A549 (cell line): ENCODE measurements at regions not wholly inside any gene's neighbourhood (a gene's known extent, or its start where the extent isn't known, plus 50 kb on each side); places are given as distances from the start of the nearest gene placed in this dataset.

Experiments used
- BHLHE40 ChIP-seq: IDR thresholded peaks from 2 replicates; pipeline ENCODE4 v1.6.1; 2012; ENCODE audit warnings: low read depth, low read length, inconsistent platforms
- CHD2 ChIP-seq: fragments of 150-350 bp; IDR thresholded peaks from 2 replicates; pipeline ENCODE4 v1.6.1; 2014; ENCODE audit warnings: low read length; ENCODE audit not compliant: partially characterized antibody
- EP300 ChIP-seq, 2 experiments: fragments of >200 bp; sonication (Bioruptor Twin); formaldehyde crosslinking; IDR thresholded peaks; 2 replicates in 1 of 2; 3 replicates in 1 of 2; pipeline ENCODE4 v1.6.1; 2016 to 2017
- HOXA7 ChIP-seq: fragments of 250-450 bp; sonication (Bioruptor Pico); IDR thresholded peaks from 2 replicates; pipeline ENCODE4 v1.5.0; 2020; ENCODE audit warnings: mild to moderate bottlenecking, moderate library complexity
- PHF8 ChIP-seq: fragments of 200-600 bp; sonication (generic); IDR thresholded peaks from 2 replicates; pipeline ENCODE4 v1.6.1; 2016; ENCODE audit warnings: low read depth, mild to moderate bottlenecking, antibody characterized with exemption, moderate library complexity, borderline replicate concordance
- POLR2A ChIP-seq: IDR thresholded peaks from 2 replicates; pipeline ENCODE4 v1.6.1; 2012; ENCODE audit warnings: mild to moderate bottlenecking, low read length
- RNF2 ChIP-seq: fragments of 200-600 bp; sonication (generic); IDR thresholded peaks from 2 replicates; pipeline ENCODE4 v1.6.1; 2016; ENCODE audit warnings: low read depth, mild to moderate bottlenecking, antibody characterized with exemption, moderate library complexity, borderline replicate concordance
- SREBF2 ChIP-seq: fragments of 450-650 bp; IDR thresholded peaks from 2 replicates; pipeline ENCODE4 v1.6.1; 2014; ENCODE audit warnings: mild to moderate bottlenecking, moderate library complexity
- TP53 ChIP-seq: fragments of 250-450 bp; sonication (Bioruptor Pico); IDR thresholded peaks from 2 replicates; pipeline ENCODE4 v1.5.0; 2021; ENCODE audit warnings: mild to moderate bottlenecking, moderate library complexity
- TF ChIP-seq, protein P1 (sequence below): fragments of >200 bp; sonication (Bioruptor Twin); formaldehyde crosslinking; IDR thresholded peaks from 3 replicates; pipeline ENCODE4 v1.5.1; 2016
- TF ChIP-seq, protein P2 (sequence below): fragments of 200-600 bp; sonication (generic); IDR thresholded peaks from 2 replicates; pipeline ENCODE4 v1.6.1; 2016; ENCODE audit warnings: antibody characterized with exemption, mild to moderate bottlenecking, moderate library complexity
- TF ChIP-seq, protein P3 (sequence below): fragments of 250-450 bp; sonication (Bioruptor Pico); IDR thresholded peaks from 2 replicates; pipeline ENCODE4 v1.5.0; 2021; ENCODE audit warnings: mild to moderate bottlenecking, moderate library complexity, borderline replicate concordance
- TF ChIP-seq, protein P4 (sequence below): IDR thresholded peaks from 2 replicates; pipeline ENCODE4 v1.6.1; 2012
- TF ChIP-seq, protein P5 (sequence below): IDR thresholded peaks from 2 replicates; pipeline ENCODE4 v1.6.1; 2012; ENCODE audit warnings: low read depth, borderline replicate concordance

DNA sequence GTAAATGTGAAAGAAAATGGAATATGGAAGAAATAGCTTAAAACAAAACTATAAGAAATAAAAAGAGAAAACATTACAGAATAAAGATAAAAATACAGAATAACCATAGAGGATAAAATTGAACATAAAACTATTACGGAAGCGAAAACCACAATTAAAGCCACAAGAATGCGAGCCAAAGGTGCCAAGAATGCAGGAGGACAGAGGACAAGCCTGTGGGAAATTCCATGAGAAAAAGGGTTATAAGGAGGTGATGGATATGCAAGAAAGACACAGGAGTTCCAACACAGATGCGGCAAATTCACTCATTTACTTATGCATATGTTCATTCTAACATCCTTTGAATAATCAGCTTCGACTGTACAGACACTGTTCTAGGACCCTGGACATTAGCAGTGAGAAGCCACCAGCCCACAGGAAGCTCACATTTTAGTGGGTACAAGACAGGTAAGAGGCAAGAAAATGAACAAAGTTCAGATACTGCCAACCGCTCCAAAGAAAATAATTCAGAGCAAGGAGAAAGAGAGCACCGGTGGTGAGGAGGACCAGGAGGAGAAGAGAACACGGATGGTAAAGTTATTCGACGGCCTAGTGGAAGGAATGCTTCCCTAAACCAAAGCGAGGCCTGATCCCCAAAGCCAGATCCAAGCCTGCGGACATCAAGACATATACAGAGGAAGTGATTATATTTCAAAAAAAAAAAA is 213.7 kb upstream of the MGMT start:
- no peak for TF ChIP-seq EP300 (IDR thresholded peaks at IDR 0.05)
- TF ChIP-seq, protein P1, sequence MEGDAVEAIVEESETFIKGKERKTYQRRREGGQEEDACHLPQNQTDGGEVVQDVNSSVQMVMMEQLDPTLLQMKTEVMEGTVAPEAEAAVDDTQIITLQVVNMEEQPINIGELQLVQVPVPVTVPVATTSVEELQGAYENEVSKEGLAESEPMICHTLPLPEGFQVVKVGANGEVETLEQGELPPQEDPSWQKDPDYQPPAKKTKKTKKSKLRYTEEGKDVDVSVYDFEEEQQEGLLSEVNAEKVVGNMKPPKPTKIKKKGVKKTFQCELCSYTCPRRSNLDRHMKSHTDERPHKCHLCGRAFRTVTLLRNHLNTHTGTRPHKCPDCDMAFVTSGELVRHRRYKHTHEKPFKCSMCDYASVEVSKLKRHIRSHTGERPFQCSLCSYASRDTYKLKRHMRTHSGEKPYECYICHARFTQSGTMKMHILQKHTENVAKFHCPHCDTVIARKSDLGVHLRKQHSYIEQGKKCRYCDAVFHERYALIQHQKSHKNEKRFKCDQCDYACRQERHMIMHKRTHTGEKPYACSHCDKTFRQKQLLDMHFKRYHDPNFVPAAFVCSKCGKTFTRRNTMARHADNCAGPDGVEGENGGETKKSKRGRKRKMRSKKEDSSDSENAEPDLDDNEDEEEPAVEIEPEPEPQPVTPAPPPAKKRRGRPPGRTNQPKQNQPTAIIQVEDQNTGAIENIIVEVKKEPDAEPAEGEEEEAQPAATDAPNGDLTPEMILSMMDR: no peak
- TF ChIP-seq HOXA7 (CRISPR knock-in tag): no peak
- TF ChIP-seq, protein P2, sequence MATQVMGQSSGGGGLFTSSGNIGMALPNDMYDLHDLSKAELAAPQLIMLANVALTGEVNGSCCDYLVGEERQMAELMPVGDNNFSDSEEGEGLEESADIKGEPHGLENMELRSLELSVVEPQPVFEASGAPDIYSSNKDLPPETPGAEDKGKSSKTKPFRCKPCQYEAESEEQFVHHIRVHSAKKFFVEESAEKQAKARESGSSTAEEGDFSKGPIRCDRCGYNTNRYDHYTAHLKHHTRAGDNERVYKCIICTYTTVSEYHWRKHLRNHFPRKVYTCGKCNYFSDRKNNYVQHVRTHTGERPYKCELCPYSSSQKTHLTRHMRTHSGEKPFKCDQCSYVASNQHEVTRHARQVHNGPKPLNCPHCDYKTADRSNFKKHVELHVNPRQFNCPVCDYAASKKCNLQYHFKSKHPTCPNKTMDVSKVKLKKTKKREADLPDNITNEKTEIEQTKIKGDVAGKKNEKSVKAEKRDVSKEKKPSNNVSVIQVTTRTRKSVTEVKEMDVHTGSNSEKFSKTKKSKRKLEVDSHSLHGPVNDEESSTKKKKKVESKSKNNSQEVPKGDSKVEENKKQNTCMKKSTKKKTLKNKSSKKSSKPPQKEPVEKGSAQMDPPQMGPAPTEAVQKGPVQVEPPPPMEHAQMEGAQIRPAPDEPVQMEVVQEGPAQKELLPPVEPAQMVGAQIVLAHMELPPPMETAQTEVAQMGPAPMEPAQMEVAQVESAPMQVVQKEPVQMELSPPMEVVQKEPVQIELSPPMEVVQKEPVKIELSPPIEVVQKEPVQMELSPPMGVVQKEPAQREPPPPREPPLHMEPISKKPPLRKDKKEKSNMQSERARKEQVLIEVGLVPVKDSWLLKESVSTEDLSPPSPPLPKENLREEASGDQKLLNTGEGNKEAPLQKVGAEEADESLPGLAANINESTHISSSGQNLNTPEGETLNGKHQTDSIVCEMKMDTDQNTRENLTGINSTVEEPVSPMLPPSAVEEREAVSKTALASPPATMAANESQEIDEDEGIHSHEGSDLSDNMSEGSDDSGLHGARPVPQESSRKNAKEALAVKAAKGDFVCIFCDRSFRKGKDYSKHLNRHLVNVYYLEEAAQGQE: no peak
- no peak for TF ChIP-seq SREBF2
- TF ChIP-seq, protein P3, sequence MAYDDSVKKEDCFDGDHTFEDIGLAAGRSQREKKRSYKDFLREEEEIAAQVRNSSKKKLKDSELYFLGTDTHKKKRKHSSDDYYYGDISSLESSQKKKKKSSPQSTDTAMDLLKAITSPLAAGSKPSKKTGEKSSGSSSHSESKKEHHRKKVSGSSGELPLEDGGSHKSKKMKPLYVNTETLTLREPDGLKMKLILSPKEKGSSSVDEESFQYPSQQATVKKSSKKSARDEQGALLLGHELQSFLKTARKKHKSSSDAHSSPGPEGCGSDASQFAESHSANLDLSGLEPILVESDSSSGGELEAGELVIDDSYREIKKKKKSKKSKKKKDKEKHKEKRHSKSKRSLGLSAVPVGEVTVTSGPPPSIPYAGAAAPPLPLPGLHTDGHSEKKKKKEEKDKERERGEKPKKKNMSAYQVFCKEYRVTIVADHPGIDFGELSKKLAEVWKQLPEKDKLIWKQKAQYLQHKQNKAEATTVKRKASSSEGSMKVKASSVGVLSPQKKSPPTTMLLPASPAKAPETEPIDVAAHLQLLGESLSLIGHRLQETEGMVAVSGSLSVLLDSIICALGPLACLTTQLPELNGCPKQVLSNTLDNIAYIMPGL: no peak
- TF ChIP-seq RNF2: no peak
- TF ChIP-seq, protein P4, sequence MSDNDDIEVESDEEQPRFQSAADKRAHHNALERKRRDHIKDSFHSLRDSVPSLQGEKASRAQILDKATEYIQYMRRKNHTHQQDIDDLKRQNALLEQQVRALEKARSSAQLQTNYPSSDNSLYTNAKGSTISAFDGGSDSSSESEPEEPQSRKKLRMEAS: no peak
- no peak for TF ChIP-seq PHF8
- TF ChIP-seq POLR2A: no peak
- TF ChIP-seq TP53 (CRISPR knock-in tag): no peak
- TF ChIP-seq BHLHE40: no peak
- TF ChIP-seq CHD2: no peak
- TF ChIP-seq, protein P5, sequence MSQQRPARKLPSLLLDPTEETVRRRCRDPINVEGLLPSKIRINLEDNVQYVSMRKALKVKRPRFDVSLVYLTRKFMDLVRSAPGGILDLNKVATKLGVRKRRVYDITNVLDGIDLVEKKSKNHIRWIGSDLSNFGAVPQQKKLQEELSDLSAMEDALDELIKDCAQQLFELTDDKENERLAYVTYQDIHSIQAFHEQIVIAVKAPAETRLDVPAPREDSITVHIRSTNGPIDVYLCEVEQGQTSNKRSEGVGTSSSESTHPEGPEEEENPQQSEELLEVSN: no peak
